ENCODE measurements at regions not wholly inside any gene's neighbourhood (a gene's known extent, or its start where the extent isn't known, plus 50 kb on each side); places are given as distances from the start of the nearest gene placed in this dataset.

DNA sequence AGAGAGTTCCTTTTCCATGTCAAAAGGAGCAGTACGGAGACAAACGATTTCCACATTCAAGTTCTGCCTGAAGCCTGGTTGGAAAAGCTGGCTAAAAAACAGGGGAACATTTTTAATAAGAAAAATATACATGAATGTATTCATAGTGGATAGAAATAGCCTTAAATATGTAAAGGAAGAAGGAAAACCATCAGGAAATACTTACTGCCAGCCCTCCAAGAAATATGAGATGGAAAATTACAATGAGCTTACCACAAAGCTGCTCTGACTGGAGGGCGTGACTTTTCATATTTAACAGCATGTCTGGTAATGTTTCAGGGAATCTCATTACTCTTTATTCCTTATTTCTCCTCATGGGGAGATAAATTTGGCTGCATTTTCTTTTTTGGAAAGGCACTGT lies 75.9 kb upstream of the ZDHHC17 start:
- TF ChIP-seq CTCF (IDR thresholded peaks at IDR 0.05) (no peak), POLR2A (IDR thresholded peaks at IDR 0.05) (no peak)
